Fibroblast of skin of back (primary cell): ENCODE measurements at regions not wholly inside any gene's neighbourhood (a gene's known extent, or its start where the extent isn't known, plus 50 kb on each side); places are given as distances from the start of the nearest gene placed in this dataset.
"Not testable (repeated sequence)": the region's sequence is repeated elsewhere in the genome, so short reads cannot be mapped to it uniquely, and the experiment has no call there.

Experiments used
- DNase-seq: peaks from one replicate; pipeline ENCODE4 v3.0.0-alpha.2; 2013

GRCh38 chr21:15283138-15283537 is 218.3 kb upstream of the NRIP1 start:
- DNase-seq = no peak

- DNase-seq = no peak
Observed at GRCh38 chr21:15283789-15284188, 219.0 kb upstream of the NRIP1 start.

GRCh38 chr21:15285556-15285955 is 220.8 kb upstream of the NRIP1 start:
- no peak for DNase-seq

GRCh38 chr21:15289246-15289645 is 224.4 kb upstream of the NRIP1 start:
- no peak for DNase-seq

GRCh38 chr21:15289896-15290841 is 225.4 kb upstream of the NRIP1 start:
- no peak for DNase-seq

- DNase-seq = no peak
Observed at GRCh38 chr21:15291621-15292266, 226.9 kb upstream of the NRIP1 start.

GRCh38 chr21:15293240-15293639 is 228.4 kb upstream of the NRIP1 start:
- peak; percentile 96 for DNase-seq

- DNase-seq = no peak
Observed at GRCh38 chr21:15295875-15296274, 231.1 kb upstream of the NRIP1 start.

- DNase-seq = no peak
Observed at GRCh38 chr21:15297824-15298223, 233.0 kb upstream of the NRIP1 start.

- no peak for DNase-seq
Observed at GRCh38 chr21:15298306-15298705, 233.5 kb upstream of the NRIP1 start.

- not testable (repeated sequence) for DNase-seq
Observed at GRCh38 chr21:15298755-15299154, 234.0 kb upstream of the NRIP1 start.

GRCh38 chr21:15300131-15300530 is 235.3 kb upstream of the NRIP1 start:
- no peak for DNase-seq

- DNase-seq = no peak
Observed at GRCh38 chr21:15301014-15301413, 236.2 kb upstream of the NRIP1 start.

- DNase-seq = no peak
Observed at GRCh38 chr21:15301736-15302135, 236.9 kb upstream of the NRIP1 start.

GRCh38 chr21:15306271-15306670 is 241.5 kb upstream of the NRIP1 start:
- DNase-seq = no peak

GRCh38 chr21:15308333-15308732 is 243.5 kb upstream of the NRIP1 start:
- DNase-seq = no peak

GRCh38 chr21:15309022-15309590 is 244.3 kb upstream of the NRIP1 start:
- no peak for DNase-seq

- no peak for DNase-seq
Observed at GRCh38 chr21:15309721-15310120, 244.9 kb upstream of the NRIP1 start.

- DNase-seq = no peak
Observed at GRCh38 chr21:15311510-15311909, 246.7 kb upstream of the NRIP1 start.

GRCh38 chr21:15317034-15317433 is 252.2 kb upstream of the NRIP1 start:
- not testable (repeated sequence) for DNase-seq

- DNase-seq = no peak
Observed at GRCh38 chr21:15319727-15320126, 254.9 kb upstream of the NRIP1 start.

- no peak for DNase-seq
Observed at GRCh38 chr21:15324542-15324941, 259.7 kb upstream of the NRIP1 start.

- no peak for DNase-seq
Observed at GRCh38 chr21:15326032-15326867, 261.4 kb upstream of the NRIP1 start.
